Pancreas (tissue), 10 donors: ENCODE measurements at regions not wholly inside any gene's neighbourhood (a gene's known extent, or its start where the extent isn't known, plus 50 kb on each side); places are given as distances from the start of the nearest gene placed in this dataset.

Experiments
- ATAC-seq, 4 donors: fragments of 200-7000 bp; cut with Tn5 transposase; one replicate each; pipeline versions ENCODE4 v1.8.0 to v1.9.1; 2020; ENCODE audit warnings: mild to moderate bottlenecking in 4 of 4, moderate library complexity in 4 of 4
- DNase-seq, 6 donors: peaks; one replicate each; pipeline ENCODE4 v3.0.0-alpha.2; 2020
- FAIRE-seq: peaks from 2 replicates; lab custom pipeline; 2012; peaks lifted over from hg19 to GRCh38; lab: Jason Lieb, UNC
- H3K27ac ChIP-seq, 4 donors: fragments of 200-600 bp; sonication (generic); 1 replicate in 3 of 4; 2 replicates in 1 of 4; pipeline versions ENCODE4 v1.5.0 to v1.8.0; 2020
- H3K27me3 ChIP-seq, 4 donors: fragments of 200-600 bp; one replicate each; pipeline ENCODE4 v1.8.0; 2021
- H3K36me3 ChIP-seq, 3 donors: fragments of 200-600 bp; sonication (generic) in 1 of 3; one replicate each; pipeline versions ENCODE4 v1.5.0 to v1.8.0; 2020 to 2021
- H3K4me1 ChIP-seq, 3 donors: fragments of 200-600 bp; one replicate each; pipeline ENCODE4 v1.8.0; 2021
- H3K4me3 ChIP-seq, 4 donors: fragments of 200-600 bp; sonication (generic) in 2 of 4; one replicate each; pipeline versions ENCODE4 v1.5.0 to v1.8.0; 2020 to 2021
- H3K9me3 ChIP-seq, 4 donors: fragments of 200-600 bp; one replicate each; pipeline ENCODE4 v1.8.0; 2021
- CTCF ChIP-seq, 4 donors: fragments of 200-600 bp; sonication (generic) in 3 of 4; IDR thresholded peaks; one replicate each; pipeline versions ENCODE4 v1.5.0 to v1.8.0; 2021; ENCODE audit warnings: antibody characterized with exemption in 4 of 4
- WGBS, 2 donors: extraction: QIAGEN DNeasy Blood & Tissue Kit; methylation state at CpG; one replicate each; pipeline ENCODE4 v1.1.7; 2013; 5-methylcytosine and 5-hydroxymethylcytosine counted together
- intact Hi-C, 3 donors: fragments of 100-400 bp; cut with DNase I; formaldehyde crosslinking; loops; one replicate each; pipeline versions ENCODE4 v1.11.1 to v1.14.2; 2022
- donor health status: healthy with polysubstance abuse.
- donor health status: DM: no; HTN: no; CAD: no; lungs with moderate emphysema.
- donor health status: DM: no; HTN: no; CAD: no.
- donor health status: control.
- donor health status: control.
- donor health status: Bipolar disorder and iron deficiency.
- donor health status: DM: yes; HTN: yes; CAD: no.
- donor health status: DM: no; HTN: no; CAD: no.
- donor health status: DM: no; HTN: no; CAD: no.
- donor health status: DM: yes; HTN: yes; CAD: no.

GRCh38 chr10:128599538-128599937 is 473.3 kb upstream of the MKI67 start:
- Histone ChIP-seq H3K27ac (no peak overlapping the region), H3K4me1 (no peaks in the 10 kb centered on the region), H3K27me3 (no peaks in the 10 kb centered on the region), H3K36me3 (no peaks in the 10 kb centered on the region), H3K4me3 (no peak overlapping the region), H3K9me3 (no peaks in the 10 kb centered on the region)
- DNase-seq (no peak), FAIRE-seq (no peak), ATAC-seq (peak in 1 of 4 donors; percentile 46)
- 84 to 87% methylated on average over 4 of the region's 4 CpGs for WGBS, 2 donors
- no peak for TF ChIP-seq CTCF (IDR thresholded peaks at IDR 0.05)
- intact Hi-C loops: no loop called here

GRCh38 chr10:128602183-128602582 is 476.0 kb upstream of the MKI67 start:
- no peaks in the 10 kb centered on the region for H3K9me3 ChIP-seq
- WGBS, 2 donors: 82 to 87% methylated on average over 6 of the region's 6 CpGs
- no peak for DNase-seq
- no peak for TF ChIP-seq CTCF (IDR thresholded peaks at IDR 0.05)
- H3K27me3 ChIP-seq: no peaks in the 10 kb centered on the region
- H3K27ac ChIP-seq: no peak overlapping the region
- H3K36me3 ChIP-seq: no peaks in the 10 kb centered on the region
- peaks cover 0 to 13% (median 10%) of the 10 kb centered on the region in 3 donors for H3K4me1 ChIP-seq
- intact Hi-C loops: no loop called here
- H3K4me3 ChIP-seq: no peak overlapping the region
- FAIRE-seq: no peak
- no peak for ATAC-seq

- no peak overlapping the region for H3K27ac ChIP-seq
- no peak for ATAC-seq
- no peak for DNase-seq
- no peaks in the 10 kb centered on the region for H3K27me3 ChIP-seq
- intact Hi-C loops: no loop called here
- H3K4me1 ChIP-seq: peaks cover 0 to 13% (median 10%) of the 10 kb centered on the region in 3 donors
- no peak overlapping the region for H3K4me3 ChIP-seq
- WGBS, 2 donors: 90 to 94% methylated on average over 13 of the region's 13 CpGs
- no peak for FAIRE-seq
- no peaks in the 10 kb centered on the region for H3K9me3 ChIP-seq
- no peak for TF ChIP-seq CTCF (IDR thresholded peaks at IDR 0.05)
- no peaks in the 10 kb centered on the region for H3K36me3 ChIP-seq
Observed at GRCh38 chr10:128604025-128604424, 477.8 kb upstream of the MKI67 start.

- intact Hi-C loops: no loop called here
- no peak overlapping the region for H3K27ac ChIP-seq
Observed at GRCh38 chr10:128605180-128605579, 479.0 kb upstream of the MKI67 start.

More at GRCh38 chr10:128605180-128605579, 479.0 kb upstream of the MKI67 start:
- H3K4me3 ChIP-seq: no peak overlapping the region
- H3K4me1 ChIP-seq: peaks cover 0 to 13% (median 10%) of the 10 kb centered on the region in 3 donors
- ATAC-seq (peak; percentile 75 to 95 (median 84)), DNase-seq (no peak), FAIRE-seq (peak; percentile 78)
- TF ChIP-seq CTCF (IDR thresholded peaks at IDR 0.05): no peak
- 15 to 22% methylated on average over 1 of the region's 1 CpG for WGBS, 2 donors
- H3K36me3 ChIP-seq: no peaks in the 10 kb centered on the region
- H3K9me3 ChIP-seq: no peaks in the 10 kb centered on the region
- H3K27me3 ChIP-seq: no peaks in the 10 kb centered on the region
